Panc1 (cell line): ENCODE measurements at regions not wholly inside any gene's neighbourhood (a gene's known extent, or its start where the extent isn't known, plus 50 kb on each side); places are given as distances from the start of the nearest gene placed in this dataset.

ENCODE experiments used
- ATAC-seq: fragments of 200-7000 bp; cut with Tn5 transposase; 2 replicates; pipeline ENCODE4 v1.9.1; 2020; ENCODE audit warnings: mild to moderate bottlenecking, moderate library complexity
- BruUV-seq: library from RNA; stranded (reverse); fragments of 400-500 nt; replicated peaks from 2 replicates; lab custom pipeline; 2021; lab: Mats Ljungman, UMichigan
- CTCF ChIA-PET: fragments of 300-600 bp; sonication (Branson Sonifier 250); formaldehyde crosslinking; loops from one replicate; lab custom pipeline; 2022; ENCODE audit warnings: antibody characterized with exemption; lab: Charles Lee
- POLR2A ChIA-PET: fragments of 300-600 bp; sonication (Branson Sonifier 250); formaldehyde crosslinking; loops from one replicate; lab custom pipeline; 2022; ENCODE audit warnings: antibody characterized with exemption; lab: Charles Lee
- DNase-seq: peaks from one replicate; pipeline ENCODE4 v3.0.0-alpha.2; 2010; ENCODE audit warnings: low read depth, low spot score
- H3K27ac ChIP-seq: 2 replicates; pipeline ENCODE4 v1.5.1; 2011; ENCODE audit warnings: mild to moderate bottlenecking, low read length, inconsistent platforms
- H3K27me3 ChIP-seq: fragments of 200-500 bp; sonication (Bioruptor generic); 2 replicates; pipeline ENCODE4 v1.6.0; 2014; ENCODE audit warnings: low read length, inconsistent platforms; ENCODE audit not compliant: control insufficient read depth, insufficient read depth
- H3K36me3 ChIP-seq: fragments of 200-500 bp; sonication (Bioruptor generic); 2 replicates; pipeline ENCODE4 v1.5.1; 2014; ENCODE audit warnings: inconsistent platforms, mild to moderate bottlenecking, low read length, moderate library complexity; ENCODE audit not compliant: control insufficient read depth, insufficient read depth
- H3K4me1 ChIP-seq: 2 replicates; pipeline ENCODE4 v1.5.1; 2011; ENCODE audit warnings: inconsistent platforms, mild to moderate bottlenecking, low read length, moderate library complexity; ENCODE audit not compliant: control insufficient read depth, insufficient read depth
- H3K4me3 ChIP-seq, 2 experiments: 2 replicates each; pipeline ENCODE4 v1.5.1; 2011 to 2012; ENCODE audit warnings: low read depth in 2 of 2, low read length in 2 of 2, mild to moderate bottlenecking in 2 of 2, inconsistent platforms in 1 of 2, moderate library complexity in 1 of 2
- H3K9me3 ChIP-seq: fragments of 200-500 bp; sonication (Bioruptor generic); 2 replicates; pipeline ENCODE4 v1.5.1; 2014; ENCODE audit warnings: low read depth, mild to moderate bottlenecking, inconsistent platforms, low read length, moderate library complexity; ENCODE audit not compliant: control insufficient read depth, insufficient read depth
- CTCF ChIP-seq: fragments of 450-650 bp; IDR thresholded peaks from 2 replicates; pipeline ENCODE4 v1.5.1; 2017; ENCODE audit warnings: mild to moderate bottlenecking
- POLR2AphosphoS5 ChIP-seq: IDR thresholded peaks from 2 replicates; pipeline ENCODE4 v1.6.1; 2012; ENCODE audit warnings: mild to moderate bottlenecking, low read depth, low read length, moderate library complexity
- REST ChIP-seq, 2 experiments: IDR thresholded peaks; 2 replicates each; pipeline ENCODE4 v1.6.1; 2011 to 2012; ENCODE audit warnings: low read depth in 2 of 2, control low read depth in 1 of 2, low read length in 1 of 2, mild to moderate bottlenecking in 1 of 2, moderate library complexity in 1 of 2; ENCODE audit not compliant: insufficient read depth in 1 of 2
- SIN3A ChIP-seq: IDR thresholded peaks from 2 replicates; pipeline ENCODE4 v1.6.1; 2012; ENCODE audit warnings: low read depth, mild to moderate bottlenecking, low read length, moderate library complexity, borderline replicate concordance; ENCODE audit not compliant: insufficient read depth
- TCF7L2 ChIP-seq: IDR thresholded peaks from 2 replicates; pipeline ENCODE4 v1.6.1; 2011; ENCODE audit warnings: mild to moderate bottlenecking, low read depth, low read length, inconsistent platforms
- in situ Hi-C: cut with HindIII; loops from 2 replicates; pipeline ENCODE4 v1.10.0; 2016; ENCODE audit warnings: low sequenced_read_pairs, low pct_unique_long_range_greater_than_20kb
- intact Hi-C: fragments of 100-400 bp; cut with micrococcal nuclease; formaldehyde crosslinking; loops from one replicate; pipeline ENCODE4 v1.10.0; 2022; ENCODE audit not compliant: unreplicated experiment

- CTCF ChIA-PET = no interaction called here
- intact Hi-C loops = no loop called here
- no peak for ATAC-seq
- Histone ChIP-seq H3K9me3 (no peaks in the 10 kb centered on the region), H3K27ac (no peak overlapping the region), H3K4me1 (no peaks in the 10 kb centered on the region), H3K4me3 (no peak overlapping the region), H3K36me3 (no peaks in the 10 kb centered on the region), H3K27me3 (no peaks in the 10 kb centered on the region)
- BruUV-seq = no TSS peak
- TF ChIP-seq POLR2AphosphoS5 (no peak), REST (IDR thresholded peaks at IDR 0.05; ENCODE audit: insufficient read depth in 1 of 2, low read depth in 2 of 2, low read length in 1 of 2) (no peak), CTCF (no peak), TCF7L2 (no peak), SIN3A (no peak)
- POLR2A ChIA-PET = no interaction called here
- in situ Hi-C loops = no loop called here
- no peak for DNase-seq
These were observed 83.6 kb upstream of the ADAMTSL1 start for GRCh38 chr9:18390393-18390792.

- intact Hi-C loops (no loop called here), in situ Hi-C loops (no loop called here)
- no TSS peak for BruUV-seq
- ChIA-PET POLR2A (no interaction called here), CTCF (no interaction called here)
- TF ChIP-seq TCF7L2 (no peak), POLR2AphosphoS5 (no peak), CTCF (no peak), SIN3A (no peak), REST (IDR thresholded peaks at IDR 0.05; ENCODE audit: insufficient read depth in 1 of 2, low read depth in 2 of 2, low read length in 1 of 2) (no peak)
- Histone ChIP-seq H3K9me3 (no peaks in the 10 kb centered on the region), H3K4me3 (no peak overlapping the region), H3K36me3 (no peaks in the 10 kb centered on the region), H3K4me1 (no peaks in the 10 kb centered on the region), H3K27me3 (no peaks in the 10 kb centered on the region), H3K27ac (no peak overlapping the region)
- peak; percentile 71 for DNase-seq
- ATAC-seq = no peak
These were observed 80.4 kb upstream of the ADAMTSL1 start for GRCh38 chr9:18393340-18394130.
